SK-N-SH treated with all-trans-retinoic acid at 6 μM for 48 hours (cell line): ENCODE measurements at regions not wholly inside any gene's neighbourhood (a gene's known extent, or its start where the extent isn't known, plus 50 kb on each side); places are given as distances from the start of the nearest gene placed in this dataset.

Source experiments
- ARNTL ChIP-seq: fragments of 450-650 bp; formaldehyde crosslinking; IDR thresholded peaks from 2 replicates; pipeline ENCODE4 v1.5.0; 2020; ENCODE audit warnings: low read depth, mild to moderate bottlenecking, moderate library complexity, borderline replicate concordance
- CSDC2 ChIP-seq: fragments of 250-450 bp; sonication (Bioruptor Pico); IDR thresholded peaks from 2 replicates; pipeline ENCODE4 v1.5.0; 2020; ENCODE audit warnings: mild to moderate bottlenecking, moderate library complexity
- CSRNP3 ChIP-seq: fragments of 250-450 bp; sonication (Bioruptor Pico); IDR thresholded peaks from 2 replicates; pipeline ENCODE4 v1.5.1; 2021; ENCODE audit warnings: mild to moderate bottlenecking, moderate library complexity
- ISL1 ChIP-seq: fragments of 250-450 bp; sonication (Bioruptor Pico); IDR thresholded peaks from 2 replicates; pipeline ENCODE4 v2.1.2; 2022; ENCODE audit warnings: mild to moderate bottlenecking, moderate library complexity
- OSR1 ChIP-seq: fragments of 250-450 bp; sonication (Bioruptor Pico); IDR thresholded peaks from 2 replicates; pipeline ENCODE4 v1.8.0; 2022; ENCODE audit warnings: moderate library complexity, mild to moderate bottlenecking, inconsistent platforms
- PATZ1 ChIP-seq: fragments of 250-450 bp; sonication (Bioruptor Pico); IDR thresholded peaks from 2 replicates; pipeline ENCODE4 v1.8.0; 2020; ENCODE audit warnings: mild to moderate bottlenecking, moderate library complexity, borderline replicate concordance
- RARB ChIP-seq: fragments of 250-450 bp; sonication (Bioruptor Pico); IDR thresholded peaks from 2 replicates; pipeline ENCODE4 v1.8.0; 2021; ENCODE audit warnings: mild to moderate bottlenecking, moderate library complexity
- SNAI2 ChIP-seq: fragments of 250-450 bp; sonication (Bioruptor Pico); IDR thresholded peaks from 2 replicates; pipeline ENCODE4 v1.5.0; 2020; ENCODE audit warnings: mild to moderate bottlenecking, moderate library complexity
- TOX ChIP-seq: fragments of 250-450 bp; sonication (Bioruptor Pico); IDR thresholded peaks from 2 replicates; pipeline ENCODE4 v1.8.0; 2021; ENCODE audit warnings: mild to moderate bottlenecking, moderate library complexity, borderline replicate concordance
- ZFP3 ChIP-seq: fragments of 250-450 bp; sonication (Bioruptor Pico); IDR thresholded peaks from 2 replicates; pipeline ENCODE4 v1.5.0; 2020; ENCODE audit warnings: mild to moderate bottlenecking, moderate library complexity
- ZNF70 ChIP-seq: fragments of 450-650 bp; formaldehyde crosslinking; IDR thresholded peaks from 2 replicates; pipeline ENCODE4 v1.5.0; 2020; ENCODE audit warnings: mild to moderate bottlenecking, moderate library complexity

- no peak for TF ChIP-seq ISL1
- no peak for TF ChIP-seq PATZ1 (CRISPR knock-in tag)
- no peak for TF ChIP-seq CSDC2 (CRISPR knock-in tag)
- TF ChIP-seq ZNF70 (CRISPR knock-in tag) = no peak
- no peak for TF ChIP-seq SNAI2 (CRISPR knock-in tag)
- no peak for TF ChIP-seq RARB
- no peak for TF ChIP-seq OSR1
- no peak for TF ChIP-seq ZFP3 (CRISPR knock-in tag)
- TF ChIP-seq TOX = no peak
- TF ChIP-seq ARNTL = no peak
- no peak for TF ChIP-seq CSRNP3 (CRISPR knock-in tag)
Observed at GRCh38 chr1:96562094-96562493, 159.5 kb upstream of the PTBP2 start.
